Upper lobe of left lung (tissue), 6 donors: ENCODE measurements at regions not wholly inside any gene's neighbourhood (a gene's known extent, or its start where the extent isn't known, plus 50 kb on each side); places are given as distances from the start of the nearest gene placed in this dataset.

Source experiments
- ATAC-seq, 2 donors: fragments of 200-7000 bp; cut with Tn5 transposase; one replicate each; pipeline ENCODE4 v1.9.1; 2022; ENCODE audit warnings: mild to moderate bottlenecking in 2 of 2, moderate library complexity in 2 of 2; ENCODE audit not compliant: low FRiP score in 2 of 2
- DNase-seq, 2 donors: peaks; one replicate each; pipeline ENCODE4 v3.0.0-alpha.2; 2019 to 2020
- H3K27ac ChIP-seq, 4 donors: fragments of 200-600 bp; sonication (generic); one replicate each; pipeline ENCODE4 v1.5.1; 2016 to 2019
- H3K27me3 ChIP-seq, 4 donors: fragments of 200-600 bp; sonication (generic); one replicate each; pipeline ENCODE4 v1.5.1; 2017 to 2019
- H3K36me3 ChIP-seq, 4 donors: fragments of 200-600 bp; sonication (generic); one replicate each; pipeline ENCODE4 v1.5.1; 2016 to 2019
- H3K4me1 ChIP-seq, 4 donors: fragments of 200-600 bp; sonication (generic); one replicate each; pipeline ENCODE4 v1.5.1; 2018 to 2019
- H3K4me3 ChIP-seq, 4 donors: fragments of 200-600 bp; sonication (generic); one replicate each; pipeline ENCODE4 v1.5.1; 2017 to 2019; ENCODE audit warnings: mild to moderate bottlenecking in 2 of 4, moderate library complexity in 1 of 4
- H3K9me3 ChIP-seq, 4 donors: fragments of 200-600 bp; sonication (generic); one replicate each; pipeline ENCODE4 v1.5.1; 2018 to 2019
- EP300 ChIP-seq, 4 donors: sonication (generic); formaldehyde crosslinking; IDR thresholded peaks; one replicate each; pipeline ENCODE4 v1.5.1; 2017; ENCODE audit warnings: antibody characterized with exemption in 4 of 4, control low read depth in 2 of 4
- POLR2A ChIP-seq, 4 donors: fragments of 450-650 bp; IDR thresholded peaks; one replicate each; pipeline ENCODE4 v1.5.1; 2016 to 2017; ENCODE audit warnings: antibody characterized with exemption in 4 of 4, mild to moderate bottlenecking in 2 of 4
- POLR2AphosphoS5 ChIP-seq, 2 donors: sonication (generic); formaldehyde crosslinking; IDR thresholded peaks; one replicate each; pipeline ENCODE4 v1.5.1; 2017; ENCODE audit warnings: antibody characterized with exemption in 2 of 2
- WGBS, 2 donors: methylation state at CpG; one replicate each; pipeline ENCODE4 v1.1.5; 2017 to 2018; 5-methylcytosine and 5-hydroxymethylcytosine counted together
- TF ChIP-seq, protein P1 (sequence below), 6 experiments: fragments of 450-650 bp in 4 of 6; fragments of 200-600 bp in 2 of 6; sonication (generic) in 2 of 6; IDR thresholded peaks; one replicate each; pipeline ENCODE4 v1.5.1; 2016 to 2019; ENCODE audit warnings: antibody characterized with exemption in 6 of 6
- donor health status: DM: no; HTN: no; CAD: no; lungs with moderate emphysema.
- donor health status: DM: no; HTN: yes; CAD: no; lungs with severe emphysema.

DNA sequence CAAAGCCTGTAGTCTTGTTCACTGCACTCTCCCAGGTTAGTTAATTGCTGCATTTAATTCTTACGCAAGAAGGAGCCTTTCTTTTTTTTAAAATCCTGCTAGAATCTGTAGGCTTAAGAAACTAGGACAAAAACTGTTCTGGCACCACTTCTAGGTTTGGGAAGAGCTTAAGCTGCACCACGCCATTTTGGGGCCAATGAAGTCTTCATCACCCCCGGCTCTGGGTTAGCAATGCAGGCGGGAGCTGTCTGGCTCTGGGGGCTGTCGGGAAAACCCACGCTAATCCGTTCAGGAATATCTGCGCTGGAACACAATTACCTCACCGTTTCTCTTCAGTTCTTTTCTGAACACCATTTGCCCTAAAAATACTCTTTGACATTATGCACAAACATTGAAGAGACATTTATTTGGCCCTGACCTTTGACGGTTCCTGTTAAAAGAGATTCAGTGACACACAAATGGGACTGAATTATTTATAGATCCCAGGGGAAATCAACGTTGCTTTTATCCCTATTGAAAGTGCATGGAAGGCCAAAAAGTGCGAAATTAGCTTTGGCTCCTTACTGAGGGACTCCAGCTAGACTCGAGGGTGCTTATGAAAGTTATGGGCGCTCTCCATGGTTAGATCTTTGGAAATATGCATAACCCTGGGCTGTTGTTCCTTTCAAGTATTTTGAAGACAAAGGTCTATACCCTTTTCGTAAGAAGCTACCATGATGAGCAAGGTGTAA is 249.2 kb downstream of the HAPSTR1 start:
- ATAC-seq (no peak), DNase-seq (no peak)
- no peaks in the 10 kb centered on the region for H3K36me3 ChIP-seq
- TF ChIP-seq, protein P1, sequence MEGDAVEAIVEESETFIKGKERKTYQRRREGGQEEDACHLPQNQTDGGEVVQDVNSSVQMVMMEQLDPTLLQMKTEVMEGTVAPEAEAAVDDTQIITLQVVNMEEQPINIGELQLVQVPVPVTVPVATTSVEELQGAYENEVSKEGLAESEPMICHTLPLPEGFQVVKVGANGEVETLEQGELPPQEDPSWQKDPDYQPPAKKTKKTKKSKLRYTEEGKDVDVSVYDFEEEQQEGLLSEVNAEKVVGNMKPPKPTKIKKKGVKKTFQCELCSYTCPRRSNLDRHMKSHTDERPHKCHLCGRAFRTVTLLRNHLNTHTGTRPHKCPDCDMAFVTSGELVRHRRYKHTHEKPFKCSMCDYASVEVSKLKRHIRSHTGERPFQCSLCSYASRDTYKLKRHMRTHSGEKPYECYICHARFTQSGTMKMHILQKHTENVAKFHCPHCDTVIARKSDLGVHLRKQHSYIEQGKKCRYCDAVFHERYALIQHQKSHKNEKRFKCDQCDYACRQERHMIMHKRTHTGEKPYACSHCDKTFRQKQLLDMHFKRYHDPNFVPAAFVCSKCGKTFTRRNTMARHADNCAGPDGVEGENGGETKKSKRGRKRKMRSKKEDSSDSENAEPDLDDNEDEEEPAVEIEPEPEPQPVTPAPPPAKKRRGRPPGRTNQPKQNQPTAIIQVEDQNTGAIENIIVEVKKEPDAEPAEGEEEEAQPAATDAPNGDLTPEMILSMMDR (IDR thresholded peaks at IDR 0.05): no peak
- TF ChIP-seq POLR2A (IDR thresholded peaks at IDR 0.05) (no peak), EP300 (IDR thresholded peaks at IDR 0.05) (no peak), POLR2AphosphoS5 (IDR thresholded peaks at IDR 0.05) (no peak)
- no peak overlapping the region for H3K27ac ChIP-seq
- H3K27me3 ChIP-seq: no peaks in the 10 kb centered on the region
- no peaks in the 10 kb centered on the region for H3K9me3 ChIP-seq
- H3K4me3 ChIP-seq: no peak overlapping the region
- 63 to 65% methylated on average over 15 of the region's 15 CpGs for WGBS, 2 donors
- peaks cover 0 to 6% (median 2%) of the 10 kb centered on the region in 4 donors for H3K4me1 ChIP-seq

DNA sequence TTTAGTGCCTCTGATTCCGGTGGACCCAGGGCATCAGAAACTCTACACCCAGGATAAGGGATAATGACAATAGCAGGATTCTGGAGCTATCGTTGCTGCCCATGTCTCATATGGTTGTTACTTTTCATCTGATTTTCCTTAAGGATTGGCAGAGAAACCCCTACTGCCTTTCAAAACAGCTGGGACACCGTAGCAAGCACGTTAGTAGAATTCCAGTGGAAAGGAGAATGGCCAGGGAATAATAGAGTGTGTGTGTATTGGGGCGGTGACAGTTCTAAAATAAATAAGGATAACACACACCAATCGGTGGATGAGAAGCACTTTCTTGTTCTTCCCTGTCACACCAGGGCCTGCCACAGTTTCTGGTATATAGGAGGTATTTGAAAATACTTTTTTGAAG is 251.8 kb downstream of the HAPSTR1 start:
- DNase-seq (no peak), ATAC-seq (no peak)
- TF ChIP-seq POLR2A (IDR thresholded peaks at IDR 0.05) (no peak), POLR2AphosphoS5 (IDR thresholded peaks at IDR 0.05) (no peak), EP300 (IDR thresholded peaks at IDR 0.05) (no peak)
- TF ChIP-seq, protein P1 (IDR thresholded peaks at IDR 0.05): no peak
- peaks cover 0 to 4% (median 0%) of the 10 kb centered on the region in 4 donors for H3K9me3 ChIP-seq
- 51 to 59% methylated on average over 6 of the region's 6 CpGs for WGBS, 2 donors
- H3K27ac ChIP-seq: no peak overlapping the region
- H3K36me3 ChIP-seq: no peaks in the 10 kb centered on the region
- no peak overlapping the region for H3K4me3 ChIP-seq
- no peaks in the 10 kb centered on the region for H3K27me3 ChIP-seq
- peaks cover 0 to 6% (median 2%) of the 10 kb centered on the region in 4 donors for H3K4me1 ChIP-seq

DNA sequence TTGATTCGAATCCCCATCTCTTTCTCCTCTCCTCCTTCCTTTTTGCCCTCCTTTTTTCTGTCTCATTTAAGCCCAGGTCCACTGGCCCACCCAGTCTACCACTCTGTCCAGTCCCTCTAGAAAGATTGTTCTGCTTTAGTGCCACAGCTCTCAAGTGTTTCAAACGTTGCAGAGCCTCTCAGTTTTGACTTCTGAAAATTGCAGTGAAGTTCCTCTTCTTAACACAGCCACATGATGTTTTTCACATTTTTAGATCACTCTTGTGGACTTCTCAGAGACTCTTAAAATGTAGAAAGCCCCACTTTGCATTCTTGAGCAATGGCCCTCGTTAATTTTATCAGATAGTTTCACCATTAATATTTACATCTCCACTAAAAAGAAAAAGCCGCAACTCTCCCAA is 253.1 kb downstream of the HAPSTR1 start:
- ATAC-seq (no peak), DNase-seq (no peak)
- Histone ChIP-seq H3K27me3 (no peaks in the 10 kb centered on the region), H3K9me3 (peaks cover 0 to 11% (median 6%) of the 10 kb centered on the region in 4 donors), H3K4me1 (peaks cover 0 to 6% (median 2%) of the 10 kb centered on the region in 4 donors), H3K36me3 (no peaks in the 10 kb centered on the region), H3K27ac (no peak overlapping the region), H3K4me3 (no peak overlapping the region)
- WGBS, 2 donors: 47 to 48% methylated on average over 4 of the region's 4 CpGs
- TF ChIP-seq POLR2AphosphoS5 (IDR thresholded peaks at IDR 0.05) (no peak), POLR2A (IDR thresholded peaks at IDR 0.05) (no peak), EP300 (IDR thresholded peaks at IDR 0.05) (no peak)
- TF ChIP-seq, protein P1 (IDR thresholded peaks at IDR 0.05): no peak

DNA sequence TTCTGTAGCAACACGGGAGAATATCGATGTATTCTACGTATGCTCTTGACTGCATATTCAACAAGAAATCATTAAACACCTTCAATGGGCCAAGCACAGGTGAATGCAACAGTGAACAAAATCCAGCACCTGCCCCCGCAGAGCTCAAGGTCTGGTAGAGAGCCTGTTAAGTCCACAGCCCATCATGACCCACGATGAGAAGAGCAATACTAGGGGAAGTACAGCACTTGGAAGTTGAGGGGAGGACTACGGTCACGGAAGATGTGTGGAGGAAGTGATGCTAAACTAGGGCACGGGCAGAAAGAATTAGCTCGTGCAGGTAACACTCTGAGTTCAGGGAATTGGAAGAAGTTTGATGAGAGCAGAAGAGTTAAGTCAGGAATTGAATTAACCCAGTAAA is 253.6 kb downstream of the HAPSTR1 start:
- H3K9me3 ChIP-seq: peaks cover 0 to 13% (median 8%) of the 10 kb centered on the region in 4 donors
- no peak for ATAC-seq
- H3K27me3 ChIP-seq: no peaks in the 10 kb centered on the region
- H3K36me3 ChIP-seq: no peaks in the 10 kb centered on the region
- no peak for TF ChIP-seq EP300 (IDR thresholded peaks at IDR 0.05)
- TF ChIP-seq, protein P1 (IDR thresholded peaks at IDR 0.05): no peak
- TF ChIP-seq POLR2A (IDR thresholded peaks at IDR 0.05): no peak
- TF ChIP-seq POLR2AphosphoS5 (IDR thresholded peaks at IDR 0.05): no peak
- 29 to 54% methylated on average over 9 of the region's 9 CpGs for whole genome bisulfite sequencing, 2 donors
- H3K27ac ChIP-seq: no peak overlapping the region
- H3K4me1 ChIP-seq: peaks cover 0 to 6% (median 2%) of the 10 kb centered on the region in 4 donors
- DNase-seq: no peak
- no peak overlapping the region for H3K4me3 ChIP-seq

DNA sequence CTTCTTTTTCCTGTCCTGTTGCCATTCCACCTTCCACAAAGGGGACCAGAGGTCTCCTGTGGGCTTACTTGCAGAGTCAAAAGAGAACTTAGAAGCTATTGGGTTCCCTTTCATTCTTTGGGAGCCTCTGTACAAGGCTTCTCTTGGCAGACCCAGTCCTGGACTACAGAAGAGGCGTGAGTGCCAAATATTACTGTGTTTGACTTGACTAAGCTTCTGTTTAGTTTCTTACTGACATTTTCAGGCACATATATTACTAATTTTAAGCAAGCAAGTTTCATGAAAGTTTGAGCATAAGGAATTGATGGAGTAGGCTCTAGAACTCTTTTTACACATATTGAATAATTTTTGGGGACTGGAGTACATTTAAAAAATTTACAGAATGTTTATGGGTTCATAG is 254.4 kb downstream of the HAPSTR1 start:
- no peaks in the 10 kb centered on the region for H3K36me3 ChIP-seq
- ATAC-seq: no peak
- H3K27me3 ChIP-seq: no peaks in the 10 kb centered on the region
- no peak overlapping the region for H3K4me3 ChIP-seq
- H3K4me1 ChIP-seq: peaks cover 0 to 6% (median 2%) of the 10 kb centered on the region in 4 donors
- peaks cover 0 to 21% (median 8%) of the 10 kb centered on the region in 4 donors for H3K9me3 ChIP-seq
- no peak for DNase-seq
- no peak overlapping the region for H3K27ac ChIP-seq
- TF ChIP-seq POLR2AphosphoS5 (IDR thresholded peaks at IDR 0.05): no peak
- TF ChIP-seq EP300 (IDR thresholded peaks at IDR 0.05): no peak
- TF ChIP-seq, protein P1 (IDR thresholded peaks at IDR 0.05): no peak
- no peak for TF ChIP-seq POLR2A (IDR thresholded peaks at IDR 0.05)
- whole genome bisulfite sequencing, 2 donors: 71 to 73% methylated on average over 1 of the region's 1 CpG
